Transverse colon (tissue), 4 donors: ENCODE measurements at regions not wholly inside any gene's neighbourhood (a gene's known extent, or its start where the extent isn't known, plus 50 kb on each side); places are given as distances from the start of the nearest gene placed in this dataset.

Experiments
- CTCF ChIP-seq, 5 experiments: fragments of 200-600 bp in 3 of 5; fragments of 450-650 bp in 2 of 5; sonication (generic) in 3 of 5; IDR thresholded peaks; 1 replicate in 2 of 5; 2 replicates in 3 of 5; pipeline ENCODE4 v1.5.1; 2016 to 2017; ENCODE audit warnings: antibody characterized with exemption in 5 of 5, inconsistent platforms in 3 of 5, mild to moderate bottlenecking in 2 of 5, moderate library complexity in 1 of 5
- POLR2A ChIP-seq: fragments of 450-650 bp; IDR thresholded peaks from one replicate; pipeline ENCODE4 v1.6.1; 2016; ENCODE audit warnings: antibody characterized with exemption, mild to moderate bottlenecking, moderate library complexity
- POLR2AphosphoS5 ChIP-seq, 3 donors: sonication (generic); formaldehyde crosslinking; IDR thresholded peaks; one replicate each; pipeline ENCODE4 v1.6.1; 2016; ENCODE audit warnings: antibody characterized with exemption in 3 of 3

DNA sequence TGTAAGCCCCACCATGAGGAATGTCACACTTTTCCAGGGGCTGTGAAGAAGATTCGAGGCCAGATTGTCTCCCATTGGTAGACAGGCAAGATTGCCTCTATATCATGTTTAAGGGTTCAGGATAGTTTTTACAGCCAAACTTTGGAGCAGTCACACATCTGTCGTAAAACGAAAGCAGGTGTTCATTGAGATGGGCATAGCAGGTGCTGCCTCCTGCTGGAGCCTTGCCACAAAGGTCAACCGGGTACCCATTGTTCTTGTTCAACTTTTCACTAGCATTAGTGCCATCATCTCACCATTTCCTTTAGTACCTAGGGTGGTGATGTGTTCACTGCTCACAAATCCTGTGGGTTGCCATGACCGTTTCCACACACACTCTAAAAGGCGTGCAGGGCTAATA lies 198.3 kb downstream of the HTR1B start:
- TF ChIP-seq CTCF (IDR thresholded peaks at IDR 0.05) (no peak), POLR2A (no peak), POLR2AphosphoS5 (IDR thresholded peaks at IDR 0.05) (no peak)
